ENCODE measurements at regions not wholly inside any gene's neighbourhood (a gene's known extent, or its start where the extent isn't known, plus 50 kb on each side); places are given as distances from the start of the nearest gene placed in this dataset.

DNA sequence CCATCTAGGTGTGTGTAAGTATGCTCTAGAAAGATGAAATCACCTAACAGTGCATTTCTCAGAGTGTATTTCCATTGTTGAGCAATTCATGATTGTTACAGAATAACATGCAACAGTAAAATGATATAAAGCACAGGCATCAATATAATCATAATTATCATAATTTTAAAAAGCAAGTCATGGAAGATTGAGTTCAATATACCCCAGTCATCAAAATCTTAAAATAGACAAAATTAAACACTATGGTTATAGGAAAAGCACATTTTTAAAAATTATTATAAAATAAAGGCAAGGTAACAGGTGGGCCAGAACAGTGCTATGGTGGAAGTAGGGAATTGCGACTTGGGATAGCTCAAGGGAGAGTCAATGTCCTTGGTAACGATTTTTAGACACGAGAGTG, 555.4 kb upstream of the VRK2 start:
- TF ChIP-seq, protein P1, sequence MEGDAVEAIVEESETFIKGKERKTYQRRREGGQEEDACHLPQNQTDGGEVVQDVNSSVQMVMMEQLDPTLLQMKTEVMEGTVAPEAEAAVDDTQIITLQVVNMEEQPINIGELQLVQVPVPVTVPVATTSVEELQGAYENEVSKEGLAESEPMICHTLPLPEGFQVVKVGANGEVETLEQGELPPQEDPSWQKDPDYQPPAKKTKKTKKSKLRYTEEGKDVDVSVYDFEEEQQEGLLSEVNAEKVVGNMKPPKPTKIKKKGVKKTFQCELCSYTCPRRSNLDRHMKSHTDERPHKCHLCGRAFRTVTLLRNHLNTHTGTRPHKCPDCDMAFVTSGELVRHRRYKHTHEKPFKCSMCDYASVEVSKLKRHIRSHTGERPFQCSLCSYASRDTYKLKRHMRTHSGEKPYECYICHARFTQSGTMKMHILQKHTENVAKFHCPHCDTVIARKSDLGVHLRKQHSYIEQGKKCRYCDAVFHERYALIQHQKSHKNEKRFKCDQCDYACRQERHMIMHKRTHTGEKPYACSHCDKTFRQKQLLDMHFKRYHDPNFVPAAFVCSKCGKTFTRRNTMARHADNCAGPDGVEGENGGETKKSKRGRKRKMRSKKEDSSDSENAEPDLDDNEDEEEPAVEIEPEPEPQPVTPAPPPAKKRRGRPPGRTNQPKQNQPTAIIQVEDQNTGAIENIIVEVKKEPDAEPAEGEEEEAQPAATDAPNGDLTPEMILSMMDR (conservative IDR thresholded peaks at IDR 0.05), result no peak
- TF ChIP-seq EZH2 (IDR thresholded peaks at IDR 0.05; ENCODE audit: low read depth), result no peak

All from PC-9 (cell line).